ENCODE measurements at regions not wholly inside any gene's neighbourhood (a gene's known extent, or its start where the extent isn't known, plus 50 kb on each side); places are given as distances from the start of the nearest gene placed in this dataset.
A peak's percentile ranks its signal among the peaks of the same experiment; 100 is the strongest.

DNA sequence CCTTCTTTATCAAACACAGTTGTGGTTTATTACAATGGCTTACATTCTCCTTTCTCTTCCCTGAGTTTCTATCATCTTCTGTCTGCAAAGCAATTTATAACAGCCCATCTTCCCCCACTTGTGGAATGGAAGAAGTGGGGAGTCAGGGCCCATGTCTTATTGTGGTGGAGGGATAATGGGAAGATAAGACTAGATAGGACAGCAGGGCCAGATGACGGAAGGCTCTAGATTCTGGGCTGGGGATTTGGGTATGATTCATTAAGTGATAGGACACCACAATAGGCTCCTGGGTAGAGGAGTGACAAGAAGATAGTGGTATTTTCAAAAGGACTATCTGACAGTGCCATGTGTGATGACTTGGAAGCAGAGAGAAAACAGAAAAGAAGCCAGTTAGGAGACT is 450.6 kb downstream of the TTLL7 start:
- no peak for DNase-seq (ENCODE audit: low read depth in 1 of 2, low spot score in 1 of 2)
- Histone ChIP-seq H3K9me3 (ENCODE audit: low read depth) (no peaks in the 10 kb centered on the region), H3K27ac (no peak overlapping the region), H3K36me3 (no peaks in the 10 kb centered on the region), H3K4me1 (ENCODE audit: low read depth) (no peaks in the 10 kb centered on the region), H3K4me3 (no peak overlapping the region), H3K27me3 (no peaks in the 10 kb centered on the region)
- TF ChIP-seq, protein P1, sequence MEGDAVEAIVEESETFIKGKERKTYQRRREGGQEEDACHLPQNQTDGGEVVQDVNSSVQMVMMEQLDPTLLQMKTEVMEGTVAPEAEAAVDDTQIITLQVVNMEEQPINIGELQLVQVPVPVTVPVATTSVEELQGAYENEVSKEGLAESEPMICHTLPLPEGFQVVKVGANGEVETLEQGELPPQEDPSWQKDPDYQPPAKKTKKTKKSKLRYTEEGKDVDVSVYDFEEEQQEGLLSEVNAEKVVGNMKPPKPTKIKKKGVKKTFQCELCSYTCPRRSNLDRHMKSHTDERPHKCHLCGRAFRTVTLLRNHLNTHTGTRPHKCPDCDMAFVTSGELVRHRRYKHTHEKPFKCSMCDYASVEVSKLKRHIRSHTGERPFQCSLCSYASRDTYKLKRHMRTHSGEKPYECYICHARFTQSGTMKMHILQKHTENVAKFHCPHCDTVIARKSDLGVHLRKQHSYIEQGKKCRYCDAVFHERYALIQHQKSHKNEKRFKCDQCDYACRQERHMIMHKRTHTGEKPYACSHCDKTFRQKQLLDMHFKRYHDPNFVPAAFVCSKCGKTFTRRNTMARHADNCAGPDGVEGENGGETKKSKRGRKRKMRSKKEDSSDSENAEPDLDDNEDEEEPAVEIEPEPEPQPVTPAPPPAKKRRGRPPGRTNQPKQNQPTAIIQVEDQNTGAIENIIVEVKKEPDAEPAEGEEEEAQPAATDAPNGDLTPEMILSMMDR (IDR thresholded peaks at IDR 0.05; ENCODE audit: low read depth, low read length): no peak

DNA sequence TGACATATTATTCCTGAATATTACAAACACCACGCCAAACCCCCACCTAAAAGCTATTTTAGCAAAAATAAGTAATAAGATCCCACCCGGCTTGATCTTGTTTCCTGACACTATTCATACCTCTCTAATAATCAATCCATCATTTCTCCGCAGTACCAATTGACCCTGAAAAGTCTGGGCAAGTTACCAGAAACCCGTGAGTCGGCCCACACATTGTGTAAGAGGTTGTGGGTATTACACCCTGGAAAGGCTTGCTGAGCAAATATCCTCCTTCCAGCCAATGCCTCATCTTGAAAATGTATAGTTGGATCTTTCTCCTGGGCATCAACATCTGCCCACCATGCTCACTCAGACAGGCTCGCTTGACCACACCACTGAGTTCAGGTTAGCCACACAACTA is 451.0 kb downstream of the TTLL7 start:
- H3K4me1 ChIP-seq (ENCODE audit: low read depth): no peaks in the 10 kb centered on the region
- no peak overlapping the region for H3K27ac ChIP-seq
- TF ChIP-seq, protein P1 (IDR thresholded peaks at IDR 0.05; ENCODE audit: low read depth, low read length): no peak
- H3K4me3 ChIP-seq: no peak overlapping the region
- DNase-seq (ENCODE audit: low read depth in 1 of 2, low spot score in 1 of 2): peak in 1 of 2 donors; percentile 25
- no peaks in the 10 kb centered on the region for H3K27me3 ChIP-seq
- no peaks in the 10 kb centered on the region for H3K9me3 ChIP-seq (ENCODE audit: low read depth)
- no peaks in the 10 kb centered on the region for H3K36me3 ChIP-seq

DNA sequence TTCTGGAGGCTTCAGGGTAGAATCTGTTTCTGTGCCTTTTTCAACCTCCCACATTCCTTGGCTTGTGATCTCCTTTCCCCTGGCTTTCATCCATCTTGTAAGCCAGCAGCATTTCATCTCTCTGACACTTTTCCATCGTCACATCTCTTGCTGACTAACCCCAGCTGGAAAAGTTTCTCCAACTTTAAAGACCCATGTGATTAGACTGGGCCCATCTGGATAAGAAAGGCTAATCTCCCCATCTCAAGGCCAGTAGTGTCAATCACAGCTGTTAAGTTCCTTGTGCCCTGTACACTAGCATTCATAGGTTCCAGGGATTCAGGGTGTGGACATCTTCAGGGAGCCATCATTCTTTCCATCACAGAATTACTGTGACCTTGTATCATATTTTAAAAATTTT is 452.1 kb downstream of the TTLL7 start:
- H3K27ac ChIP-seq: no peak overlapping the region
- H3K36me3 ChIP-seq: no peaks in the 10 kb centered on the region
- TF ChIP-seq, protein P1 (IDR thresholded peaks at IDR 0.05; ENCODE audit: low read depth, low read length): no peak
- no peak overlapping the region for H3K4me3 ChIP-seq
- H3K9me3 ChIP-seq (ENCODE audit: low read depth): no peaks in the 10 kb centered on the region
- no peaks in the 10 kb centered on the region for H3K27me3 ChIP-seq
- DNase-seq (ENCODE audit: low read depth in 1 of 2, low spot score in 1 of 2): peak in 1 of 2 donors; percentile 26
- H3K4me1 ChIP-seq (ENCODE audit: low read depth): no peaks in the 10 kb centered on the region

DNA sequence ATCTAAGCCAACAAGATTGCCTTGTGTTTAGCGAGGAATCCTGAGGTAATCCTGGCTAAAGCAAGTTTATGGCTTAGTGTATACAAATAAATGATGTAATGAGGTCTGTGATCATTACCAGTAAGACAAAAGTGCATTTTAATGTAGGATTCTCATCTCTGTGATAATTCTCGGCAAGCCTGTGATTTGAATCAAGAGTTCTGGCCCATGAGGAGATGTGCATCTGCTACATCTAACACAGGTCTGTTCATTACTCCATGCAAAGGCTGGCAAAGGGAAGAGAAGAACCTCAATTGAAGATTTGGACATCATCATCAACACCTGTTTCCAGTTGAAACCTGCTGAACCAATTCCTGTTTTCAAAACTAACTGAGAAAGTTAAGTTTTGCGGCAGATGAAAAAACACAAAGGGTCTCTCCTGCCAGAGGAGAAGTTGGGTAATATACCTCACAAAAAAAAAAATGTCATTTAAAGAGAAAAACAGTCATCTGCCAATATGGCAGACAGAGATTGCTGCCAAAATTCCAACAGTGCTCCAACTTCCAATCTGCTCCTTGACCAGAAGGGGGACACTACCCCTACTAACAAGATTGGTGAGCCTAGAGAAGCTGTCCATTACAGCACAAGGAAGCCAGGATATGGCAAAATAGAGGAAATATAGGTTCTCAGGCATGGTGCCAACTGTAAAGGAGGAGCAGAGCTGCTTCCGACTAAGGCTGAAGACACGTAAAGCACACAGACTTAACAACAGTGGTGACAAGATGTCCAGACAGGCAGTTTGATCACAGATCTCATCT is 453.7 kb downstream of the TTLL7 start:
- DNase-seq (ENCODE audit: low read depth in 1 of 2, low spot score in 1 of 2): no peak
- no peaks in the 10 kb centered on the region for H3K9me3 ChIP-seq (ENCODE audit: low read depth)
- no peaks in the 10 kb centered on the region for H3K4me1 ChIP-seq (ENCODE audit: low read depth)
- H3K27ac ChIP-seq: no peak overlapping the region
- TF ChIP-seq, protein P1 (IDR thresholded peaks at IDR 0.05; ENCODE audit: low read depth, low read length): no peak
- H3K4me3 ChIP-seq: no peak overlapping the region
- no peaks in the 10 kb centered on the region for H3K27me3 ChIP-seq
- no peaks in the 10 kb centered on the region for H3K36me3 ChIP-seq

DNA sequence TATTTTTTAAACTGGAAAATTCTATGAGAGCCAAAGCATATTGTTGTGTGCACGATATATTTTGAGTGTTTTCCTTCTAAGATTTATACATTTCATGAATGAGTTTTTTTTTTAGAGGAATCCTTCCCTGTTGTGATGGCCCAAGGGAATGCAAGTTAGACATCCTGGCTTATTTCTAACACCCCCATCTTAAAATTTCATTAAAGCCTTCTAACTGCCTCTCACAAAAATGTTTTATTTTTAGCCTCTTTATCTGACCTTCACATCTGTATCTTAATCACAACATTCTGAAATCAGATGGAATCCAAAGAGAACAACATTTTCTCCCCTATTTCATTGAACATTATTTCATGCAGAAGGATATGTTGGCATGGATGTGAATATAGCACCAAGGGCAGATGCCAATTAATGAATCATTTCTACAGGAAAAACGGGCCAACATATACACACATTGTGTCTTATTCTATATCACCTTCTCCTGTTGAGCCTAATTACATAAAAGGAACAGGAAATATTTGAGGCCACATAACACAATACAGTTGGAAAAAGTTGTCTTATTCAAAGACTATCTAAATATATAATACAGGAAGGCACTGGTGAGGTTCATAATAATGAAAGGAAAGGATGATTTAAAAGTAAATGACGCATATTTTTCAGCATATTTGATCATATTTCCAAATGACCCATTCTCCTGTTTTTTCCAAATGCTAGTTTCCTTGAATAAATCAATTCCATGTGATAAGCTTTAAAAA is 455.5 kb downstream of the TTLL7 start:
- Histone ChIP-seq H3K27me3 (no peaks in the 10 kb centered on the region), H3K4me3 (no peak overlapping the region), H3K27ac (no peak overlapping the region), H3K4me1 (ENCODE audit: low read depth) (no peaks in the 10 kb centered on the region), H3K9me3 (ENCODE audit: low read depth) (no peaks in the 10 kb centered on the region), H3K36me3 (no peaks in the 10 kb centered on the region)
- DNase-seq (ENCODE audit: low read depth in 1 of 2, low spot score in 1 of 2): no peak
- TF ChIP-seq, protein P1 (IDR thresholded peaks at IDR 0.05; ENCODE audit: low read depth, low read length): no peak
